ENCODE measurements at regions not wholly inside any gene's neighbourhood (a gene's known extent, or its start where the extent isn't known, plus 50 kb on each side); places are given as distances from the start of the nearest gene placed in this dataset.

- no peak for DNase-seq
Observed at GRCh38 chr12:77401064-77401769, 335.8 kb upstream of the E2F7 start.

- no peak for DNase-seq
Observed at GRCh38 chr12:77392467-77393088, 327.2 kb upstream of the E2F7 start.

- DNase-seq, result no peak
Observed at GRCh38 chr12:77388445-77389265, 323.3 kb upstream of the E2F7 start.

- no peak for DNase-seq
Observed at GRCh38 chr12:77387671-77388070, 322.3 kb upstream of the E2F7 start.

- DNase-seq, result no peak
Observed at GRCh38 chr12:77387214-77387613, 321.8 kb upstream of the E2F7 start.

- no peak for DNase-seq
Observed at GRCh38 chr12:77384941-77385340, 319.6 kb upstream of the E2F7 start.

- DNase-seq, result no peak
Observed at GRCh38 chr12:77382096-77382742, 316.9 kb upstream of the E2F7 start.

GRCh38 chr12:77377622-77378021 is 312.3 kb upstream of the E2F7 start:
- DNase-seq, result no peak

- no peak for DNase-seq
Observed at GRCh38 chr12:77377116-77377515, 311.7 kb upstream of the E2F7 start.

GRCh38 chr12:77374673-77375072 is 309.3 kb upstream of the E2F7 start:
- no peak for DNase-seq

- DNase-seq, result no peak
Observed at GRCh38 chr12:77372494-77372893, 307.1 kb upstream of the E2F7 start.

GRCh38 chr12:77372026-77372425 is 306.7 kb upstream of the E2F7 start:
- no peak for DNase-seq

- DNase-seq, result no peak
Observed at GRCh38 chr12:77368379-77368778, 303.0 kb upstream of the E2F7 start.

- no peak for DNase-seq
Observed at GRCh38 chr12:77366616-77367015, 301.2 kb upstream of the E2F7 start.

- no peak for DNase-seq
Observed at GRCh38 chr12:77364400-77364799, 299.0 kb upstream of the E2F7 start.

- no peak for DNase-seq
Observed at GRCh38 chr12:77362509-77363210, 297.3 kb upstream of the E2F7 start.

- no peak for DNase-seq
Observed at GRCh38 chr12:77357655-77358054, 292.3 kb upstream of the E2F7 start.

- no peak for DNase-seq
Observed at GRCh38 chr12:77354766-77355362, 289.5 kb upstream of the E2F7 start.

- DNase-seq, result no peak
Observed at GRCh38 chr12:77352946-77353345, 287.6 kb upstream of the E2F7 start.

- DNase-seq, result no peak
Observed at GRCh38 chr12:77351860-77352259, 286.5 kb upstream of the E2F7 start.

GRCh38 chr12:77349689-77350370 is 284.5 kb upstream of the E2F7 start:
- DNase-seq, result no peak
